ENCODE measurements at regions not wholly inside any gene's neighbourhood (a gene's known extent, or its start where the extent isn't known, plus 50 kb on each side); places are given as distances from the start of the nearest gene placed in this dataset.

GRCh38 chr18:78558101-78558810 is 421.4 kb upstream of the SALL3 start:
- DNase-seq, result no peak

DNA sequence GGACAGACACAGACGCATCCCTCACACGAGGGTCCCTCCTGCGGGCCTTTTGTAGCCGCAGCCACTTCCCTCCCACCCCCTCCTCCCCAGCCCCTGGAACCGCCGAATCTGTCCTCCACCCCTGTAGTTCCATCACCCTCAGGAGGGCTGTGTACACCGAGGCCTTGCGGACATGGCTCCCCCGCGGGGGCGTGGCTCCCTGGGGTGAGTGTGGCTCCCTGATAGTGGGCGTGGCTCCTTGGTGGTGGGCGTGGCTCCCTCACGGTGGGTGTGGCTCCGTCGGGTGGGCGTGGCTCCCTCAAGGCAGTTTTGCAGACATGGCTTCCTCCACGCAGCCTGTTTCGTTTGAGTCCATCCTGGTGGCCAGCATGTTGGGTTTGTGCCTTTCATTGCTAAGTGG is 420.7 kb upstream of the SALL3 start:
- DNase-seq, result no peak

GRCh38 chr18:78559584-78559983 is 420.0 kb upstream of the SALL3 start:
- DNase-seq, result no peak

- DNase-seq, result no peak
These were observed 417.7 kb upstream of the SALL3 start for GRCh38 chr18:78561757-78562510.

DNA sequence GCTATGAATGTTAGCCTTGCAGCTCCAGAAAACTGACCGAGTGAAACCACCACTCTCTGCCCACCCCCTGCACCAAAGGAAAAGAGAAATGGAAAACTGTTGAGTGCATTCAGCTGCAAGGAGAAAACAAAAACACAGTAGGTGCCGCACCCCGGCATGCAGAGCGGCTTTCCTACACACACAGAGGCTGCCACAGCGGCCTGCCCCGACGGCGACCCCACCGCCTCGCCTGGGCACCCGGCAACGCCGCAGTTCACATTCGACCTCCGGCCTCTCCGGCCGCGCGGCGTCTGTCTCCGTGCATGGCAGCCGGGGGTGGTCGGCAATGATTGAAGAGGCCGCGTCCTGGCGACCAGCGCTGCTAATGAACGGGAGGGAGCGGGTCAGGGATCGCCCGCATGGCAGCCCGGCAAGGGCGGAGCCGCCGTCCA is 417.1 kb upstream of the SALL3 start:
- DNase-seq, result no peak

DNA sequence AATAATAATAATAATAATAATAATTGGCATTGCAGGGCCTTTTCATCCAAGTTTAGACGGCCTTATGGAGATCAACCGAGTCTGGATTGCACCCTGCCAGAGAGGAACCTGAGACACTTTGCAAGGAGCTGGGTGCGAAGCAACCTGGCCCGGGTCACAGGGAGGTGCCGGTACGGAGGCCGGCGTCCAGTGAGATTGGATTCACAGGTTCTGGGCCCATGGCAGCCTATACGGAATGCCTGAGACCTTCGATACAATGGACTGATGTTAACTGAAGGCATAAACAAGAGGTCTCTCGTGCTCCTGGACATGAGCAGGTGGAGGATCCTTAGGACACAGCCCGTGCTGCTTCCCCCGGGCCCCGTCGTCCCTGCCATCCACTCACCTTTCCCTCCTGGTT is 416.5 kb upstream of the SALL3 start:
- no peak for DNase-seq

DNA sequence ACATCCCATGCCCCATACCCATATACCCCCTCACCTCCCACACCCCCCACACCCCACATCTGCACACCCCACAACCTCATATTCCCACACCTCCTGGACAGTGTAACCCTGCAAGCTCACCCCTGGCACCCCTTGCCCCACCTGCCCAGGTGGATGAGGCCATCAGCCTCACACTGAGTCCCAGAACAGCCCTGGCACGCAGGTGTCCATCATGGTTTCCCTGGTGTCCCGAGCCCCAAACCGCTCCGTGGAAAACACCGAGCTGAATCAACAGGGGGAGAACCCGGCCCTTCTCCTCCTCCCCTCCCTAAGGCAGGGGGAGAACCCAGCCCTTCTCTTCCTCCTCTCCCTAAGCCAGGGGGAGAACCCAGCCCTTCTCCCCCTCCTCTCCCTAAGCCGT is 415.6 kb upstream of the SALL3 start:
- DNase-seq, result no peak

GRCh38 chr18:78564518-78564917 is 415.1 kb upstream of the SALL3 start:
- no peak for DNase-seq

- no peak for DNase-seq
These were observed 414.4 kb upstream of the SALL3 start for GRCh38 chr18:78565240-78565639.

- no peak for DNase-seq
These were observed 413.6 kb upstream of the SALL3 start for GRCh38 chr18:78566065-78566464.

DNA sequence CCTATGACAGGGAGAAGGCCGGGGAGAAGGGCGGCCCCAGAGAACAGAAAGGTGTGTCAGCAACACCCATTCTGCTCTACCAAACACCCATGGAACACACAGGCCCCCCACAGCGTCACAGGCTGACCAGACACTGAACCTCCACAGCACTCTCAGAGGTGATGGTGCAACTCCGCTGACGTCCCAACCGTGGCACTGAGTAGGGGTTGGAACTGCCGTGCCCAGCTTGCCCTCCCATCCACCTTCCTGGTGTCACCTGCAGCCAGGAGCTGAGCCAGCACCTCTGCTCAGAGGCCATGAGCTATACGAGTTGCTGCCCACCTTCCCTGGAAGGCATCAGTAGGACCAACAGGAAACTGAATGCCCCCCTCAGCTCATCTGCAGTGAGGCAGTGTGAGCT is 412.9 kb upstream of the SALL3 start:
- no peak for DNase-seq

DNA sequence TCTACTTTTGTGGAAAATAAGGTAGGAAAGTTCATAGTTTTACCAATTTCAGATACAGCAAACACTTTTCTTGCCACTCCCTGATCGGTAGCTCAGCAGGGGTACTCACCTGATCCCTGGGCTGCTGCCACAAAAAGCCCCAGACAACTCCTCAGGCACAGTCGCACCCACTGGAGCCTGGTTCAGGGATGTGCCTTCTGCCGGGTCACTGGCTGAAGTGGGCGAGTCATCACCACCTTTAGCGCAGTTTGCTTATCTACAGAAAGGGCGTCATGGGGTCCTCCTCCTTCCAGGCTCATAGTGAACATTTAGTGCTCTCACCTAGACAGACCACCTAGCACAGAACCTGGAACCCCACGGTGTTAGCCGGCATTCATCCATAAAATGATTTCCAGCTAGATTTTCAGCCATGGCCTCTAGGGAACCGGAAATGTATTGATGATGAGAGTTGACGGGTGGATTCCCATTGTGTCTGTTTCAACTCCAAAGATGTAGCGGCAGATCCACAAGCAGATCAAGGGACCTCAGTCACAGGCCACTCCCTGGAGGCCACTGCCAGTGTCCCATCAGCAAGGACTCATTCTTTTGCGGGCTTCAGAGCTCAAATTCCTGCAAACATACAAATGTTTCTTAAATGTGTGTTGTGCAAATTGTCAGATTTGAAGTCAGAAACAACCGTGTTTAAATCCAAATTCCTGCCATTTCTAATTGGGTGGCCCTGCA is 408.4 kb upstream of the SALL3 start:
- DNase-seq, result no peak

DNA sequence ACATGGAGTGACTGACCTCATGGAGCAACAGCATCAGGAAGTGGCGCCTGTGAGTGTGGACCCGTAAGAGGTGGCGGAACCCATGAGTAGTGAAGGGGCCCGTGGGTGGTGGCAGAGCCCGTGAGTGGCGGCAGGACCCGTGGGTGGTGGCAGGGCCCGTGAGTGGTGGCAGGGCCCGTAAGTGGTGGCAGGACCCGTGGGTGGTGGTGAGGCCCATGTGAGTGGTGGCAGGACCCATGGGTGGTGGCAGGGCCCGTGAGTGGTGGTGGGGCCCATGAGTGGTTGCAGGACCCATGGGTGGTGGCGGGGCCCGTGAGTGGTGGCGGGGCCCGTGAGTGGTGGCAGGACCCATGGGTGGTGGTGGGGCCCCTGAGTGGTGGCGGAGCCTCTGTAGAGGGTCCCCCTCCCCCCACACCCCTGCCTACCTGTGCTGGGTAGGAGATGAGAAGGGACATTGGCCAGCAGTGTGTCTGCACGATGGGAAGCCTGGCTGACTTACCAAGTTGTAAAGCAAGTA is 407.7 kb upstream of the SALL3 start:
- DNase-seq, result no peak

DNA sequence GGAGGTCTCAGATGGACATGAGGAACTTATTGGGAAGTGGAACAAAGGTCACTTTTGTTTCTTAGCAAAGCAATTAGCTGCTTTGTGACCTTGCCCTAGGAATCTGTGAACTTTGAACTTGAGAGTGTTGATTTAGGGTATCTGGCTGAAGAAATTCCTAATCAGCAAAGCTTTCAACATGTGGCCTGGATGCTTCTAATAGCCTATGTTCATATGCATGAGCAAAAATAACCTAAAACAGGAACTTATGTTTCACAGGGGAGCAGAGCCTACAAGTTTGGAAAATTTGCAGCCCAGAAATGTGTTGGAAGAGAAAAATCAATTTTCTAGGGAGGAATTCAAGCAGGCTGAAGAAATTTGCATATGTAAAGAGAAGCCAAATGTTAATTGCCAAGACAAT is 405.8 kb upstream of the SALL3 start:
- DNase-seq, result no peak

DNA sequence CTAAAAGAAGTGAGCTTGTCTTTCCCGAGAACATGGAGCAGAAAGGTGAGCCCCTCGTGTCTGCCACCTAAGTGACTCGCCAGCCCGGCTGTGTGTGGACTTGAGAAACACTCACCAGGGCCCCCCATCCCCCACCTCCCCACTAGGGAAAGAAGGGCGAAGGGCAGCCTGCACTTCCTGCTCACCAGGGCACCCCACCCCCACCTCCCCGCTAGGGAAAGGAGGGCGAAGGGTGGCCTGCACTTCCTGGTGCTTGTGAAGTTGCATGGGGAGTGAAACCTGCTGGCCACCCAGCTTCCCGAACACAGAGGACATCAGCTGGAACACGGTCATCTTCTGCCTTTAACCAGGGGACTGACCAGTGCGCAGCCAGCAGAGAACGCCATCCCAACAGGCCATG is 402.7 kb upstream of the SALL3 start:
- no peak for DNase-seq

DNA sequence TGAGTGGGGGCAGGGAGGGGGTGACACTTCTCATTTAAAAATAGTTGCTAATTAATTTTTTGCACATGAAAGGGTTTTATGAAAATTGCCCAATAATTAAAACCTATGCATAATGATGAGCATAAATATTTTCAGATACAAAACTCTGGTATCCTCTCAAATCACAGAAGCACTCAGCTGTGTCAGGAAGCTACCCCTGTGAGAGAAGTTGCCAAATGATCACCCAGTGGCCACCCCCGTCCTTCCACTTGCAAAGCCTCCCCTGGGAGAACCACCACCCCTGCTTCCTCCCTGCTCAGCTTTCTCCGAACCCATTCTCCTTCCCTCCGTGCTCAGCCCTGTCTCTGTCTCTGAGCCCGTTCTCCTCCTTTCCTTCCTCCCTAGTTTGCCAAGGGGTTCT is 400.2 kb upstream of the SALL3 start:
- DNase-seq, result no peak

GRCh38 chr18:78579854-78580577 is 399.6 kb upstream of the SALL3 start:
- no peak for DNase-seq

- DNase-seq, result no peak
These were observed 398.7 kb upstream of the SALL3 start for GRCh38 chr18:78580835-78581339.

DNA sequence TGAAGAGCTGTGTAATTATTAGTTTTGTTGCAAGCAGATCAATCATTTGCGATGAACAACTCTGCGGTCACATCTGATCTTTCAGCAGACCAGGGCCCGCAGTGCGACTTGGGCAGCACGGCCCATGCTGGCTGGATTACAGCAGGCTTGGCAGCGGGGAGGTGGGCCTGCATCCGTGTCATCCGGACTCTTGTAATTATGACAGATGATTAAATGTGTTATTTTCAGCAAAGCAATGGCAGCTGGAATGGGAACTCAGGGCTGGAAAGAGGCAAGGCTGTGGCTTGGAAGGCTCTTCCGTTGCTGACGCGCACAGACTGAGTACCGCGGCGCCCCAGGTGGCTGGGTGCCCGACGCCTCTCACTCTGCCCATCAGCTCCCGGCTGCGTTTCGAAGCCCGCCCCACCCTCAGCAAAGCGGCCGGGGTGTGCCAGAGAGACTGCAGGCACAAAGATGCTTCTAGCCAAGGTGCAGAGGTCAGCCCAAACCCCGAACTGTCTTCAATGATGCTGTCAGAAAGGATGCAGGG is 397.4 kb upstream of the SALL3 start:
- DNase-seq, result no peak

DNA sequence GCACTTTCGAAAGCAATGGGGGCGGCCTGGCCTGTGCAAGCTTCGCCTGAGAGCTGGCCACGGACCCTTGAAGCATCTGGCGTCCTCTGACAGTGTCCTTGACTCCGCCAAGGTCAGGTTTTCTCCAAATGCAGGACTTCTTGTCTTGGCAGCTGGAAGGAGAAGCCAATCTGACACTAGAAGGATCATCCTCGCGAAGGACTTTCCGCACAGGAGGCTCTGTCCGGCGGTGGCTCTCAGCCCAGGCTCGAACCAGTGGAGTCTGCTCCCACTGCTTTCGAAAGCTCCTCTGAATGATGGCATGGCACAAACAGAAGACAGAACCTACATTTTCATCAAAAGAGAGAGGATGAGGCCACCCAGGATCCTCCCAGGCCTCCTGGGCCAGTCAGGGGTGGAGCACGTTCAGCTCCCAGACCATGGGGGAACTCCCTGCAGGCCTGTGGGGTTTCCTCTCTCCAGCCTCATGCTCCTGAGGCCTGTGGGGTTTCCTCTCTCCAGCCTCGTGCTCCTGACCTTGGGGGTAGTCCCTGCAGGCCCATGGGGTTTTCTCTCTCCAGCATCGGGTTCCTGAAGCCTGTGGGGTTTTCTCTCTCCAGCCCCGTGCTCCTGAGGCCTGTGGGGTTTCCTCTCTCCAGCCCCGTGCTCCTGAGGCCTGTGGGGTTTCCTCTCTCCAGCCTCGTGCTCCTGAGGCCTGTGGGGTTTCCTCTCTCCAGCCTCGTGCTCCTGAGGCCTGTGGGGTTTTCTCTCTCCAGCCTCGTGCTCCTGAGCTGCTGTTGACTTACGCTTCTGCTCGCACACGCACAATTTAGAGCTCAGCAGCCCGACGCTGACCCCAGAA is 396.5 kb upstream of the SALL3 start:
- no peak for DNase-seq

DNA sequence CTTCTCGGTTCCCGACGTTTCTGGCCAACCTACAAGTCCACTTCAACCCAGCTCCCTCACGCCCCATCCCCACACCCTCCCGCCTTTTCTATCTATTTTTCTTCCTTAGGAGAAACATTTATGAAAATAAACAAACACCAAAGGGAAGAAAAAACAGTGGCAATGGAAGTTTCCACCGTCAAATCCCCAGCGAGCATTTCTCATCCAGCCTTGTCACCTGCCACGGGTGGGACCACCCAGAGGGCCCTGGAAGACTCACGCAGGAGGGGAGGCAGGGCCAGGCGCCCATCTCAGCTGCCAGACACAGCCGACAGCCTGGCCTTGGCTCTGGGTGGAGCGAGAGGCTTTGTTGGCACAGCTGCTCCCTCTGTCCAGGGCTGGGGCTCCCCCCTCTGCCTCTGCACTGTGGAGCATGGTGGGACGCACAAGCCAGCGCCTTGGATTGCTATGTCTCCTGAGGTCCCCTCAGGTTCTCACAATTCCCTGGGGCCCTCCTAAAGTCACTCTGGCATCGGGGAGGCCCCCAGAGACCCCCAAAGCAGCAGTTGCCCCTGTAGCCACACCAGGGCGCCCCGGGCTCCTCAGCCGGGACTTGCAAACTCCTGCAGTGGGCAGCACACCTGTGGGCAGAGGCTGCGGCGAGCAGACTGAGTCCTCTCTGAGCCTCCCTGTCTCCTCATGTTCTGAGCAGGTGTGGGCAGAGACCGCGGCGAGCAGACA is 395.7 kb upstream of the SALL3 start:
- no peak for DNase-seq

Data from activated CD4-positive, CD25-positive, alpha-beta regulatory T cell (primary cell).